ENCODE measurements at regions not wholly inside any gene's neighbourhood (a gene's known extent, or its start where the extent isn't known, plus 50 kb on each side); places are given as distances from the start of the nearest gene placed in this dataset.

GRCh38 chr2:35989040-35989439 lies 366.5 kb upstream of the CRIM1 start:
- ChIA-PET CTCF (no interaction called here), POLR2A (interaction anchor here (0.5 kb wide), 1 partner anchor 453 kb away, joined by 5 read pairs; no protein-coding TSS in a partner anchor)
- Histone ChIP-seq H3K27ac (ENCODE audit: low read depth in 2 of 2, low read length in 1 of 2) (no peak overlapping the region), H2AFZ (ENCODE audit: low read depth) (no peak overlapping the region), H3K9ac (no peak overlapping the region), H4K20me1 (ENCODE audit: insufficient read depth) (no peaks in the 10 kb centered on the region), H3K27me3 (ENCODE audit: insufficient read depth) (no peaks in the 10 kb centered on the region; the same call in 1 of the 2 replicates), H3K9me2 (no peaks in the 10 kb centered on the region; the same call in 1 of the 2 replicates), H3K4me2 (no peak overlapping the region), H3K4me1 (ENCODE audit: control insufficient read depth in 1 of 2, insufficient read depth in 2 of 2, low read depth in 1 of 2, low read length in 1 of 2) (no peaks in the 10 kb centered on the region), H3K9me3 (no peaks in the 10 kb centered on the region; the same call in 1 of the 2 replicates), H3F3A (replicated peaks; ENCODE audit: insufficient read depth) (no peaks in the 10 kb centered on the region), H3K79me2 (ENCODE audit: insufficient read depth) (no peaks in the 10 kb centered on the region), H3K4me3 (ENCODE audit: low read depth in 2 of 2, low read length in 1 of 2) (no peak overlapping the region), H3K36me3 (replicated peaks in 1 of 2; ENCODE audit: control insufficient read depth in 1 of 2, insufficient read depth in 2 of 2, low read length in 1 of 2) (no peaks in the 10 kb centered on the region)
- no peak for DNase-seq
- no peak for TF ChIP-seq ELF1 (IDR thresholded peaks at IDR 0.05)
- TF ChIP-seq REST (IDR thresholded peaks at IDR 0.05; ENCODE audit: low read depth, low read length) = no peak
- TF ChIP-seq EP300 (IDR thresholded peaks at IDR 0.05; ENCODE audit: borderline replicate concordance in 1 of 2, low read depth in 1 of 2, low read length in 1 of 2) = no peak
- TF ChIP-seq FOXJ3 (CRISPR knock-in tag; IDR thresholded peaks at IDR 0.05) = no peak
- no peak for TF ChIP-seq CTCF (IDR thresholded peaks at IDR 0.05)
- TF ChIP-seq SMC3 (IDR thresholded peaks at IDR 0.05; ENCODE audit: low read depth, low read length) = no peak
- no peak for TF ChIP-seq TAF1 (IDR thresholded peaks at IDR 0.05; ENCODE audit: borderline replicate concordance, low read depth, low read length)
- TF ChIP-seq TEAD4 (IDR thresholded peaks at IDR 0.05; ENCODE audit: borderline replicate concordance, insufficient read depth) = no peak

DNA sequence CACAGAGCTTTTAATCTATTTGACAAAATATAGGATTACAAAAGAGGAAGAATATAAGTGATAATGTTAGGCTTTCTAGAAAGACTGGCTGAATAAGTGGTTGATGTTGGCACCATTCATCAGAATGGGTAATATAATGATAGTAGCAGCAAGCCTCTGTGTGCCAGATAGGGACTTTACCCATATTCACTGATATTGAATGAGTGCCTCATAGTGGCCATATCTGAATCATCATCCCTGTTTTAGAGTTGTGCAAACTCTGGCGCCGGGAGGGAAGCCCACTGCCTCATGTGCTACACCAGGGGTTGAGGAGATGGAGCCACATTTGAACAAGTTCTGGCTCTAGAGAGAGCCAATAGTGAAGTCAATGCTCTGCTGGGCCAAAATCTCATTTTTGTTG lies 368.7 kb upstream of the CRIM1 start:
- Histone ChIP-seq H3K4me1 (ENCODE audit: control insufficient read depth in 1 of 2, insufficient read depth in 2 of 2, low read depth in 1 of 2, low read length in 1 of 2) (no peaks in the 10 kb centered on the region), H3K4me2 (no peak overlapping the region), H3K27me3 (ENCODE audit: insufficient read depth) (no peaks in the 10 kb centered on the region; the same call in 1 of the 2 replicates), H2AFZ (ENCODE audit: low read depth) (no peak overlapping the region), H3K9me3 (no peaks in the 10 kb centered on the region), H4K20me1 (ENCODE audit: insufficient read depth) (no peaks in the 10 kb centered on the region), H3K36me3 (replicated peaks in 1 of 2; ENCODE audit: control insufficient read depth in 1 of 2, insufficient read depth in 2 of 2, low read length in 1 of 2) (no peaks in the 10 kb centered on the region), H3F3A (replicated peaks; ENCODE audit: insufficient read depth) (no peaks in the 10 kb centered on the region), H3K9me2 (no peaks in the 10 kb centered on the region), H3K79me2 (ENCODE audit: insufficient read depth) (no peaks in the 10 kb centered on the region), H3K4me3 (ENCODE audit: low read depth in 2 of 2, low read length in 1 of 2) (no peak overlapping the region), H3K27ac (ENCODE audit: low read depth in 2 of 2, low read length in 1 of 2) (no peak overlapping the region), H3K9ac (no peak overlapping the region)
- ChIA-PET POLR2A (no interaction called here), CTCF (no interaction called here)
- no peak for DNase-seq
- 21% methylated on average over 2 of the region's 2 CpGs for WGBS (ENCODE audit: low lambda C conversion rate)
- TF ChIP-seq FOXM1 (IDR thresholded peaks at IDR 0.05; ENCODE audit: low read depth) (no peak), EZH2phosphoT487 (IDR thresholded peaks at IDR 0.05; ENCODE audit: borderline replicate concordance, low read depth) (no peak), IRF3 (IDR thresholded peaks at IDR 0.05; ENCODE audit: low read depth, low read length) (no peak), GABPA (IDR thresholded peaks at IDR 0.05; ENCODE audit: low read depth) (no peak), CTCF (IDR thresholded peaks at IDR 0.05) (no peak), MXI1 (IDR thresholded peaks at IDR 0.05; ENCODE audit: low read depth, low read length) (no peak), EP300 (IDR thresholded peaks at IDR 0.05; ENCODE audit: borderline replicate concordance in 1 of 2, low read depth in 1 of 2, low read length in 1 of 2) (no peak), NFIC (IDR thresholded peaks at IDR 0.05; ENCODE audit: borderline replicate concordance) (no peak), SMC3 (IDR thresholded peaks at IDR 0.05; ENCODE audit: low read depth, low read length) (no peak), ZBTB33 (IDR thresholded peaks at IDR 0.05; ENCODE audit: borderline replicate concordance, low read depth) (no peak), FOXJ3 (CRISPR knock-in tag; IDR thresholded peaks at IDR 0.05) (no peak)

Data from SK-N-SH (cell line).